HCT116 (cell line): ENCODE measurements at regions not wholly inside any gene's neighbourhood (a gene's known extent, or its start where the extent isn't known, plus 50 kb on each side); places are given as distances from the start of the nearest gene placed in this dataset.

ENCODE experiments used
- ATAC-seq: fragments of 200-7000 bp; cut with Tn5 transposase; 2 replicates; pipeline ENCODE4 v1.9.1; 2020; ENCODE audit warnings: mild to moderate bottlenecking, moderate library complexity
- BruUV-seq: library from RNA; stranded (reverse); fragments of 400-500 nt; replicated peaks from 2 replicates; lab custom pipeline; 2021; lab: Mats Ljungman, UMichigan
- CTCF ChIA-PET: fragments of 300-600 bp; sonication (Branson Sonifier 250); formaldehyde crosslinking; loops from one replicate; lab custom pipeline; 2021; ENCODE audit warnings: antibody characterized with exemption; lab: Charles Lee
- POLR2A ChIA-PET: fragments of 300-600, 350-600 bp; sonication (Branson Sonifier 250); formaldehyde crosslinking; loops from one replicate; lab custom pipeline; 2021; ENCODE audit warnings: antibody characterized with exemption; lab: Charles Lee
- RAD21 ChIA-PET, 2 experiments: fragments of 300-600 bp; sonication (Branson Sonifier 250); formaldehyde crosslinking; loops; one replicate each; lab custom pipeline; 2023; ENCODE audit warnings: low total read pairs in 2 of 2; ENCODE audit not compliant: uncharacterized antibody in 2 of 2, unreplicated experiment in 2 of 2, low non-redundant PET in 1 of 2; lab: Charles Lee
- DNase-seq: peaks from one replicate; pipeline ENCODE4 v3.0.0-alpha.2; 2010; ENCODE audit warnings: low read depth, low spot score
- H2AFZ ChIP-seq: fragments of 200-600 bp; shearing (Covaris generic), sonication (generic); 2 replicates; pipeline ENCODE4 v1.6.1; 2017; ENCODE audit warnings: low read depth, mixed run types, mixed read lengths, antibody characterized with exemption, low read length; ENCODE audit not compliant: poor library complexity, severe bottlenecking
- H3K27ac ChIP-seq: 2 replicates; pipeline ENCODE4 v1.5.1; 2012; ENCODE audit warnings: low read depth, low read length
- H3K27me3 ChIP-seq: fragments of 200-600 bp; sonication (generic); 2 replicates; pipeline ENCODE4 v1.6.1; 2016; ENCODE audit warnings: mixed run types, low read length, mixed read lengths; ENCODE audit not compliant: insufficient read depth
- H3K36me3 ChIP-seq, 2 experiments: fragments of 200-500 bp in 1 of 2; fragments of 200-600 bp in 1 of 2; sonication (Bioruptor generic) in 1 of 2; sonication (generic) in 1 of 2; 2 replicates each; pipeline versions ENCODE4 v1.5.1 to v1.6.1; 2014 to 2016; ENCODE audit warnings: low read length in 2 of 2, inconsistent platforms in 1 of 2, mixed read lengths in 1 of 2, mixed run types in 1 of 2; ENCODE audit not compliant: insufficient read depth in 2 of 2, control insufficient read depth in 1 of 2
- H3K4me1 ChIP-seq, 2 experiments: fragments of 200-600 bp in 1 of 2; sonication (generic) in 1 of 2; 2 replicates each; pipeline versions ENCODE4 v1.5.1 to v1.6.1; 2012 to 2017; ENCODE audit warnings: low read length in 2 of 2, inconsistent platforms in 1 of 2, mild to moderate bottlenecking in 1 of 2, mixed read lengths in 1 of 2, mixed run types in 1 of 2, moderate library complexity in 1 of 2; ENCODE audit not compliant: insufficient read depth in 2 of 2, control insufficient read depth in 1 of 2
- H3K4me2 ChIP-seq: fragments of 200-600 bp; sonication (generic); 2 replicates; pipeline ENCODE4 v1.6.1; 2017; ENCODE audit warnings: mixed run types, low read length, mixed read lengths
- H3K4me3 ChIP-seq, 2 experiments: fragments of 200-600 bp in 1 of 2; sonication (generic) in 1 of 2; replicated peaks in 1 of 2; 2 replicates each; pipeline ENCODE4 v1.5.1; 2011 to 2016; ENCODE audit warnings: low read length in 2 of 2, control low read depth in 1 of 2, low read depth in 1 of 2, mild to moderate bottlenecking in 1 of 2, mixed read lengths in 1 of 2, mixed run types in 1 of 2
- H3K79me2 ChIP-seq: fragments of 200-600 bp; sonication (generic); 2 replicates; pipeline ENCODE4 v1.6.1; 2017; ENCODE audit warnings: mild to moderate bottlenecking, mixed run types, low read length, moderate library complexity, mixed read lengths; ENCODE audit not compliant: insufficient read depth
- H3K9ac ChIP-seq: fragments of 200-600 bp; sonication (generic); 2 replicates; pipeline ENCODE4 v1.6.1; 2016; ENCODE audit warnings: low read length, mixed read lengths
- H3K9me2 ChIP-seq: fragments of 200-600 bp; sonication (generic), shearing (Covaris generic); 2 replicates; pipeline ENCODE4 v1.6.1; 2017; ENCODE audit warnings: mixed run types, mild to moderate bottlenecking, moderate library complexity; ENCODE audit not compliant: insufficient read depth
- H3K9me3 ChIP-seq, 2 experiments: fragments of 200-500 bp in 1 of 2; fragments of 200-600 bp in 1 of 2; sonication (Bioruptor generic) in 1 of 2; sonication (generic) in 1 of 2; 2 replicates each; pipeline ENCODE4 v1.6.1; 2014 to 2017; ENCODE audit warnings: low read length in 2 of 2, mixed read lengths in 2 of 2, inconsistent platforms in 1 of 2, low read depth in 1 of 2, mild to moderate bottlenecking in 1 of 2, mixed run types in 1 of 2, moderate library complexity in 1 of 2; ENCODE audit not compliant: control insufficient read depth in 1 of 2, insufficient read depth in 1 of 2
- H4K20me1 ChIP-seq: fragments of 200-600 bp; sonication (generic), shearing (Covaris generic); 2 replicates; pipeline ENCODE4 v1.6.1; 2017; ENCODE audit warnings: mixed run types, mild to moderate bottlenecking, moderate library complexity; ENCODE audit not compliant: insufficient read depth
- ATF3 ChIP-seq: IDR thresholded peaks from 2 replicates; pipeline ENCODE4 v1.6.1; 2012
- CBX3 ChIP-seq: IDR thresholded peaks from 2 replicates; pipeline ENCODE4 v1.6.1; 2012; ENCODE audit warnings: low read depth
- CEBPB ChIP-seq: IDR thresholded peaks from 2 replicates; pipeline ENCODE4 v1.6.1; 2012; ENCODE audit warnings: low read depth
- EGR1 ChIP-seq: IDR thresholded peaks from 2 replicates; pipeline ENCODE4 v1.6.1; 2012; ENCODE audit warnings: low read depth
- EZH2 ChIP-seq: fragments of 200-600 bp; sonication (generic); IDR thresholded peaks from 2 replicates; pipeline ENCODE4 v1.6.1; 2017; ENCODE audit warnings: antibody characterized with exemption, mixed run types
- EZH2phosphoT487 ChIP-seq: fragments of 200-600 bp; IDR thresholded peaks from 2 replicates; pipeline ENCODE4 v1.6.1; 2018; ENCODE audit warnings: antibody characterized with exemption, borderline replicate concordance
- FOSL1 ChIP-seq: IDR thresholded peaks from 2 replicates; pipeline ENCODE4 v1.6.1; 2012; ENCODE audit warnings: low read depth
- POLR2A ChIP-seq: IDR thresholded peaks from 2 replicates; pipeline ENCODE4 v1.7.0; 2011; ENCODE audit warnings: borderline replicate concordance; ENCODE audit not compliant: insufficient read depth, insufficient read length; ENCODE audit errors: extremely low read depth
- POLR2AphosphoS5 ChIP-seq: IDR thresholded peaks from 2 replicates; pipeline ENCODE4 v1.6.1; 2011; ENCODE audit warnings: mild to moderate bottlenecking, low read depth, low read length, moderate library complexity
- RAD21 ChIP-seq: IDR thresholded peaks from 2 replicates; pipeline ENCODE4 v1.6.1; 2012; ENCODE audit warnings: low read depth, mild to moderate bottlenecking
- SIN3A ChIP-seq: IDR thresholded peaks from 2 replicates; pipeline ENCODE4 v1.6.1; 2012; ENCODE audit warnings: low read depth
- SP1 ChIP-seq: IDR thresholded peaks from 2 replicates; pipeline ENCODE4 v1.6.1; 2012; ENCODE audit warnings: low read depth
- SRF ChIP-seq: IDR thresholded peaks from 2 replicates; pipeline ENCODE4 v1.6.1; 2012; ENCODE audit warnings: low read depth
- TCF7L2 ChIP-seq: IDR thresholded peaks from 2 replicates; pipeline ENCODE4 v1.7.0; 2011; ENCODE audit warnings: borderline replicate concordance, inconsistent platforms; ENCODE audit not compliant: insufficient read depth, insufficient read length; ENCODE audit errors: extremely low read depth
- YY1 ChIP-seq: IDR thresholded peaks from 2 replicates; pipeline ENCODE4 v1.6.1; 2011; ENCODE audit warnings: low read length, low read depth, moderate library complexity, mild to moderate bottlenecking; ENCODE audit not compliant: insufficient replicate concordance; ENCODE audit errors: extremely low read depth
- ZFX ChIP-seq: fragments of 450-650 bp; IDR thresholded peaks from 2 replicates; pipeline ENCODE4 v1.6.1; 2017
- ZNF274 ChIP-seq: fragments of 200-500 bp; sonication (Bioruptor generic); IDR thresholded peaks from 2 replicates; pipeline ENCODE4 v1.6.1; 2014; ENCODE audit warnings: mild to moderate bottlenecking, low read depth, low read length, inconsistent platforms
- intact Hi-C: fragments of 100-400 bp; cut with micrococcal nuclease; formaldehyde crosslinking; loops from 2 replicates; pipeline ENCODE4 v1.10.0; 2022
- TF ChIP-seq, protein P1 (sequence below): IDR thresholded peaks from 2 replicates; pipeline ENCODE4 v1.6.1; 2012; ENCODE audit warnings: low read depth
- TF ChIP-seq, protein P2 (sequence below): IDR thresholded peaks from 2 replicates; pipeline ENCODE4 v1.6.1; 2012

GRCh38 chr4:1464581-1465171, 58.4 kb upstream of the NKX1-1 start (continued):
- TF ChIP-seq, protein P1, sequence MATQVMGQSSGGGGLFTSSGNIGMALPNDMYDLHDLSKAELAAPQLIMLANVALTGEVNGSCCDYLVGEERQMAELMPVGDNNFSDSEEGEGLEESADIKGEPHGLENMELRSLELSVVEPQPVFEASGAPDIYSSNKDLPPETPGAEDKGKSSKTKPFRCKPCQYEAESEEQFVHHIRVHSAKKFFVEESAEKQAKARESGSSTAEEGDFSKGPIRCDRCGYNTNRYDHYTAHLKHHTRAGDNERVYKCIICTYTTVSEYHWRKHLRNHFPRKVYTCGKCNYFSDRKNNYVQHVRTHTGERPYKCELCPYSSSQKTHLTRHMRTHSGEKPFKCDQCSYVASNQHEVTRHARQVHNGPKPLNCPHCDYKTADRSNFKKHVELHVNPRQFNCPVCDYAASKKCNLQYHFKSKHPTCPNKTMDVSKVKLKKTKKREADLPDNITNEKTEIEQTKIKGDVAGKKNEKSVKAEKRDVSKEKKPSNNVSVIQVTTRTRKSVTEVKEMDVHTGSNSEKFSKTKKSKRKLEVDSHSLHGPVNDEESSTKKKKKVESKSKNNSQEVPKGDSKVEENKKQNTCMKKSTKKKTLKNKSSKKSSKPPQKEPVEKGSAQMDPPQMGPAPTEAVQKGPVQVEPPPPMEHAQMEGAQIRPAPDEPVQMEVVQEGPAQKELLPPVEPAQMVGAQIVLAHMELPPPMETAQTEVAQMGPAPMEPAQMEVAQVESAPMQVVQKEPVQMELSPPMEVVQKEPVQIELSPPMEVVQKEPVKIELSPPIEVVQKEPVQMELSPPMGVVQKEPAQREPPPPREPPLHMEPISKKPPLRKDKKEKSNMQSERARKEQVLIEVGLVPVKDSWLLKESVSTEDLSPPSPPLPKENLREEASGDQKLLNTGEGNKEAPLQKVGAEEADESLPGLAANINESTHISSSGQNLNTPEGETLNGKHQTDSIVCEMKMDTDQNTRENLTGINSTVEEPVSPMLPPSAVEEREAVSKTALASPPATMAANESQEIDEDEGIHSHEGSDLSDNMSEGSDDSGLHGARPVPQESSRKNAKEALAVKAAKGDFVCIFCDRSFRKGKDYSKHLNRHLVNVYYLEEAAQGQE: no peak

- no peak for ATAC-seq
- Histone ChIP-seq H3K79me2 (no peaks in the 10 kb centered on the region), H3K36me3 (no peaks in the 10 kb centered on the region), H3K4me1 (no peaks in the 10 kb centered on the region), H3K9me2 (no peaks in the 10 kb centered on the region), H2AFZ (no peak overlapping the region), H3K9ac (no peak overlapping the region), H3K4me2 (no peak overlapping the region), H3K27ac (no peak overlapping the region), H4K20me1 (no peaks in the 10 kb centered on the region), H3K4me3 (no peak overlapping the region), H3K27me3 (peaks cover 3% of the 10 kb centered on the region; the same call in 1 of the 2 replicates)
- ChIA-PET RAD21 (no interaction called here), POLR2A (no interaction called here), CTCF (no interaction called here)
- BruUV-seq: no TSS peak
- intact Hi-C loops: no loop called here
- no peak for DNase-seq
- no peak for TF ChIP-seq TCF7L2
- TF ChIP-seq, protein P2, sequence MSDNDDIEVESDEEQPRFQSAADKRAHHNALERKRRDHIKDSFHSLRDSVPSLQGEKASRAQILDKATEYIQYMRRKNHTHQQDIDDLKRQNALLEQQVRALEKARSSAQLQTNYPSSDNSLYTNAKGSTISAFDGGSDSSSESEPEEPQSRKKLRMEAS: no peak
- no peak for TF ChIP-seq EZH2
- TF ChIP-seq CBX3: no peak
- TF ChIP-seq POLR2AphosphoS5: no peak
- TF ChIP-seq EGR1: no peak
- TF ChIP-seq EZH2phosphoT487: no peak
- no peak for TF ChIP-seq ZNF274
- no peak for TF ChIP-seq ZFX
- no peak for TF ChIP-seq SP1
- TF ChIP-seq, protein P1: no peak
- no peak for TF ChIP-seq YY1
- TF ChIP-seq SRF: no peak
- no peak for TF ChIP-seq SIN3A
- TF ChIP-seq POLR2A: no peak
- no peak for TF ChIP-seq CEBPB
- TF ChIP-seq FOSL1: no peak
- no peak for TF ChIP-seq ATF3
- no peak for TF ChIP-seq RAD21
- TF ChIP-seq, all 23 proteins: peak for 0
- H3K9me3 ChIP-seq: peaks cover 0 to 10% of the 10 kb centered on the region in 2 experiments; a peak in 2 of 4 replicates
Measured at GRCh38 chr4:1463927-1464540, 57.8 kb upstream of the NKX1-1 start.
